ENCODE measurements at regions not wholly inside any gene's neighbourhood (a gene's known extent, or its start where the extent isn't known, plus 50 kb on each side); places are given as distances from the start of the nearest gene placed in this dataset.

GRCh38 chr2:19228181-19228593 lies 130.2 kb downstream of the OSR1 start:
- no peak for TF ChIP-seq POLR2AphosphoS5 (IDR thresholded peaks at IDR 0.05; ENCODE audit: insufficient read depth, low read depth, low read length)
- no peak for TF ChIP-seq POLR2A (IDR thresholded peaks at IDR 0.05; ENCODE audit: low read depth, low read length)
- TF ChIP-seq JUN (IDR thresholded peaks at IDR 0.05; ENCODE audit: borderline replicate concordance, insufficient read depth, insufficient read length, low read depth) = no peak
- H2AFZ ChIP-seq (ENCODE audit: low read depth, low read length) = no peak overlapping the region
- no peak for FAIRE-seq
- BruUV-seq (replicated peaks) = no TSS peak
- no peak for DNase-seq (ENCODE audit: low read depth, low spot score)
- no peak overlapping the region for H3K4me2 ChIP-seq (ENCODE audit: insufficient read depth, low read length)
- no peak overlapping the region for H3K27ac ChIP-seq (ENCODE audit: insufficient read depth, low read depth, low read length)
- no peaks in the 10 kb centered on the region for H3K27me3 ChIP-seq (ENCODE audit: control insufficient read depth in 2 of 2, insufficient read depth in 2 of 2, low read length in 2 of 2)
- H3K9me1 ChIP-seq (replicated peaks; ENCODE audit: control insufficient read depth, extremely low read depth, insufficient read depth, low read length) = no peaks in the 10 kb centered on the region
- dilution Hi-C loops (cut with MboI; ENCODE audit: extremely low pct_ligation_motif_present, low sequenced_read_pairs) = no loop called here
- CTCF ChIA-PET = no interaction called here
- H3K36me3 ChIP-seq (ENCODE audit: control insufficient read depth in 2 of 2, extremely low read depth in 1 of 2, insufficient read depth in 2 of 2, low read length in 2 of 2) = no peaks in the 10 kb centered on the region
- no peaks in the 10 kb centered on the region for H3K79me2 ChIP-seq (ENCODE audit: control insufficient read depth, insufficient read depth, low read length)
- no peaks in the 10 kb centered on the region for H3K4me1 ChIP-seq (ENCODE audit: control insufficient read depth, extremely low read depth, insufficient read depth, low read length)
- no peaks in the 10 kb centered on the region for H3K9me3 ChIP-seq (replicated peaks; ENCODE audit: control insufficient read depth, insufficient read depth, low read length)
- no peak overlapping the region for H3K4me3 ChIP-seq (replicated peaks in 1 of 3; ENCODE audit: insufficient read depth in 1 of 3, low read depth in 1 of 3, low read length in 3 of 3)
- no peak overlapping the region for H3K9ac ChIP-seq (replicated peaks; ENCODE audit: extremely low read depth, insufficient read depth, low read length)
- intact Hi-C loops (cut with micrococcal nuclease) = no loop called here
- POLR2A ChIA-PET = no interaction called here
- no peaks in the 10 kb centered on the region for H4K20me1 ChIP-seq (replicated peaks; ENCODE audit: control insufficient read depth, extremely low read depth, insufficient read depth, low read length)

GRCh38 chr2:19226871-19227270 lies 131.6 kb downstream of the OSR1 start:
- H4K20me1 ChIP-seq (replicated peaks; ENCODE audit: control insufficient read depth, extremely low read depth, insufficient read depth, low read length) = no peaks in the 10 kb centered on the region
- no peak for DNase-seq (ENCODE audit: low read depth, low spot score)
- CTCF ChIA-PET = interaction anchor here (0.9 kb wide), 1 partner anchor 9 kb away, joined by 3 read pairs; no protein-coding TSS in a partner anchor
- no peaks in the 10 kb centered on the region for H3K27me3 ChIP-seq (ENCODE audit: control insufficient read depth in 2 of 2, insufficient read depth in 2 of 2, low read length in 2 of 2)
- no peak for FAIRE-seq
- H3K4me3 ChIP-seq (replicated peaks in 1 of 3; ENCODE audit: insufficient read depth in 1 of 3, low read depth in 1 of 3, low read length in 3 of 3) = no peak overlapping the region
- H3K79me2 ChIP-seq (ENCODE audit: control insufficient read depth, insufficient read depth, low read length) = no peaks in the 10 kb centered on the region
- POLR2A ChIA-PET = no interaction called here
- no peak overlapping the region for H2AFZ ChIP-seq (ENCODE audit: low read depth, low read length)
- no TSS peak for BruUV-seq (replicated peaks)
- H3K9me3 ChIP-seq (replicated peaks; ENCODE audit: control insufficient read depth, insufficient read depth, low read length) = no peaks in the 10 kb centered on the region
- no peak for TF ChIP-seq POLR2A (IDR thresholded peaks at IDR 0.05; ENCODE audit: low read depth, low read length)
- TF ChIP-seq, protein P1, sequence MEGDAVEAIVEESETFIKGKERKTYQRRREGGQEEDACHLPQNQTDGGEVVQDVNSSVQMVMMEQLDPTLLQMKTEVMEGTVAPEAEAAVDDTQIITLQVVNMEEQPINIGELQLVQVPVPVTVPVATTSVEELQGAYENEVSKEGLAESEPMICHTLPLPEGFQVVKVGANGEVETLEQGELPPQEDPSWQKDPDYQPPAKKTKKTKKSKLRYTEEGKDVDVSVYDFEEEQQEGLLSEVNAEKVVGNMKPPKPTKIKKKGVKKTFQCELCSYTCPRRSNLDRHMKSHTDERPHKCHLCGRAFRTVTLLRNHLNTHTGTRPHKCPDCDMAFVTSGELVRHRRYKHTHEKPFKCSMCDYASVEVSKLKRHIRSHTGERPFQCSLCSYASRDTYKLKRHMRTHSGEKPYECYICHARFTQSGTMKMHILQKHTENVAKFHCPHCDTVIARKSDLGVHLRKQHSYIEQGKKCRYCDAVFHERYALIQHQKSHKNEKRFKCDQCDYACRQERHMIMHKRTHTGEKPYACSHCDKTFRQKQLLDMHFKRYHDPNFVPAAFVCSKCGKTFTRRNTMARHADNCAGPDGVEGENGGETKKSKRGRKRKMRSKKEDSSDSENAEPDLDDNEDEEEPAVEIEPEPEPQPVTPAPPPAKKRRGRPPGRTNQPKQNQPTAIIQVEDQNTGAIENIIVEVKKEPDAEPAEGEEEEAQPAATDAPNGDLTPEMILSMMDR (IDR thresholded peaks at IDR 0.05; ENCODE audit: extremely low read depth in 1 of 2, insufficient read depth in 1 of 2, low read depth in 1 of 2, low read length in 2 of 2) = no peak
- no peak for TF ChIP-seq JUN (IDR thresholded peaks at IDR 0.05; ENCODE audit: borderline replicate concordance, insufficient read depth, insufficient read length, low read depth)
- no peak for TF ChIP-seq MAX (IDR thresholded peaks at IDR 0.05; ENCODE audit: insufficient read depth, insufficient read length)
- no peak for TF ChIP-seq GATA2 (IDR thresholded peaks at IDR 0.05; ENCODE audit: insufficient read depth, insufficient read length, low read depth, low read length)
- no peak for TF ChIP-seq FOS (IDR thresholded peaks at IDR 0.05; ENCODE audit: borderline replicate concordance, insufficient read depth, low read length)
- TF ChIP-seq EZH2 (IDR thresholded peaks at IDR 0.05; ENCODE audit: borderline replicate concordance, low read depth, low read length, severe bottlenecking) = no peak
- no peak for TF ChIP-seq POLR2AphosphoS5 (IDR thresholded peaks at IDR 0.05; ENCODE audit: insufficient read depth, low read depth, low read length)
- TF ChIP-seq MYC (IDR thresholded peaks at IDR 0.05; ENCODE audit: low read depth, low read length) = no peak
- H3K27ac ChIP-seq (ENCODE audit: insufficient read depth, low read depth, low read length) = no peak overlapping the region
- no peaks in the 10 kb centered on the region for H3K9me1 ChIP-seq (replicated peaks; ENCODE audit: control insufficient read depth, extremely low read depth, insufficient read depth, low read length)
- no peak overlapping the region for H3K9ac ChIP-seq (replicated peaks; ENCODE audit: extremely low read depth, insufficient read depth, low read length)
- no peaks in the 10 kb centered on the region for H3K4me1 ChIP-seq (ENCODE audit: control insufficient read depth, extremely low read depth, insufficient read depth, low read length)
- no peak overlapping the region for H3K4me2 ChIP-seq (ENCODE audit: insufficient read depth, low read length)
- intact Hi-C loops (cut with micrococcal nuclease) = no loop called here
- dilution Hi-C loops (cut with MboI; ENCODE audit: extremely low pct_ligation_motif_present, low sequenced_read_pairs) = no loop called here
- H3K36me3 ChIP-seq (ENCODE audit: control insufficient read depth in 2 of 2, extremely low read depth in 1 of 2, insufficient read depth in 2 of 2, low read length in 2 of 2) = no peaks in the 10 kb centered on the region

Measured in endothelial cell of umbilical vein (primary cell).